MM.1S (cell line): ENCODE measurements at regions not wholly inside any gene's neighbourhood (a gene's known extent, or its start where the extent isn't known, plus 50 kb on each side); places are given as distances from the start of the nearest gene placed in this dataset.

Source experiments
- CTCF ChIP-seq: fragments of 300-600 bp; sonication (generic); IDR thresholded peaks from 2 replicates; pipeline ENCODE4 v1.5.1; 2016; ENCODE audit warnings: antibody characterized with exemption, low read length, mixed read lengths
- EZH2 ChIP-seq: fragments of 300-600 bp; sonication (generic); optimal IDR thresholded peaks from 2 replicates; pipeline ENCODE3; 2017; ENCODE audit warnings: low read depth, mild to moderate bottlenecking, antibody characterized with exemption, low read length, mixed read lengths

DNA sequence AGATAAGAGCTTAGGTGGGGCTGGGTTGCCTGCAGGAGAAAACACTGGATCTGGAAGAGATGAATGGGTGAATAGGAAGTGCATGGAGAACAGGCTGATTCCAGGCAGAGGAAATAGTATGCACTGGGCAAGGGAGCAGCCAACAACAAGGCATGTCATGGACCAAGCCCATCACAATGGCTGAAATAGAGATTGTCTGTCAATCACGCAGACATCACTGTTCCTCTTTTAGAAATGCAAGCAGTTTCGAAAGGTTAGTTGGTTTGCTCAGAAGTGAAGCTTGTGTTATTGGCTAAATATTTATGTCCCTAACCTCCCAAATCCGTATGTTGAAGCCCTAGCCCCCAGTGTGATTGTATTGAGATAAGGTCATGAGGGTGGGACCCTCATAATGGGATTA is 621.7 kb upstream of the CDH11 start:
- no peak for TF ChIP-seq EZH2
- no peak for TF ChIP-seq CTCF
